IPS-15b (cell line): ENCODE measurements at regions not wholly inside any gene's neighbourhood (a gene's known extent, or its start where the extent isn't known, plus 50 kb on each side); places are given as distances from the start of the nearest gene placed in this dataset.

Source experiments
- H3K27me3 ChIP-seq: one replicate; pipeline ENCODE4 v1.6.1; 2013; ENCODE audit warnings: low read length; ENCODE audit not compliant: control insufficient read depth, insufficient read depth
- H3K36me3 ChIP-seq: one replicate; pipeline ENCODE4 v1.6.1; 2013; ENCODE audit warnings: low read length; ENCODE audit not compliant: control insufficient read depth, insufficient read depth
- H3K4me1 ChIP-seq: one replicate; pipeline ENCODE4 v1.6.1; 2013; ENCODE audit warnings: mild to moderate bottlenecking, low read length; ENCODE audit not compliant: control insufficient read depth, insufficient read depth
- H3K4me3 ChIP-seq: one replicate; pipeline ENCODE4 v1.5.1; 2013; ENCODE audit warnings: low read depth, low read length
- H3K9ac ChIP-seq: one replicate; pipeline ENCODE4 v1.6.1; 2013; ENCODE audit warnings: low read depth, mild to moderate bottlenecking, low read length
- H3K9me3 ChIP-seq: one replicate; pipeline ENCODE4 v1.6.1; 2013; ENCODE audit warnings: mild to moderate bottlenecking, low read length; ENCODE audit not compliant: control insufficient read depth, insufficient read depth

DNA sequence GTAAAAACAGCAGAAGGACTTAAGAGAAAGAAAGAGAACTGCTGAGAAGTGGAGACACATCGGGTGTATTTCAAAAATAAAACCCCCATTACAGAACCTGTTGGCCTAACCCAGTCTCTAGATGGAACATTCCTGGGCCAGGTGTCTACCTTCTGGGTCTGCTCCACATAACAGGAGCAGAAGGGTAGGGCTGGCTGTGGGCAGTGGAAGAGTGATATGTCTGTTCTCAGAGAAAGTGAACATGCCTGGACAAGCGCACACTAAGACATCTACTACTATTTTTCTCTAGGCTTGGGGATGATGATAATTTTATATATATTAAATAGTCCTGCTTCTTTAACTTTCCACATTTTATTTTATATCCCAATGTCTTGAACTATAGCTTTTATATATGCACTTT is 267.1 kb downstream of the TBC1D4 start:
- Histone ChIP-seq H3K36me3 (no peaks in the 10 kb centered on the region), H3K27me3 (no peaks in the 10 kb centered on the region), H3K9me3 (no peaks in the 10 kb centered on the region), H3K9ac (no peak overlapping the region), H3K4me1 (no peaks in the 10 kb centered on the region), H3K4me3 (no peak overlapping the region)

DNA sequence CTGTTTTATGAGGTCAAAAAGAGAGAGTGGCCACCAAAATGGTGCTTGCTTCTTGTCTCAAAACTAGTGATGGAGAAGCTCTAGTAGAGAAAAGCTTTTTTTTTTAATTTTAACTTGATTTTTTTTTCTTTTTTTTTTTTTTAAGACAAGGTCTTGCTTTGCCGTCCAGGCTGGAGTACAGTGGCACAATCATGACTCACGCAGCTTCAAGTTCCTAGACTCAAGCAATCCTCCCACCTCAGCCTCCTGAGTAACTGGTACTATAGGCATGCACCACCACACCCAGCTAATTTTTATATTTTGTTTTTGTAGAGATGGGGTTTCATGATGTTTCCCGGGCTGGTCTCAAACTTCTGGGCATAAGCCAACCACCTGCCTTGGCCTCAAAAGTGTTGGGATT is 279.0 kb downstream of the TBC1D4 start:
- Histone ChIP-seq H3K4me1 (no peaks in the 10 kb centered on the region), H3K27me3 (no peaks in the 10 kb centered on the region)

GRCh38 chr13:75197803-75198202 is 284.2 kb downstream of the TBC1D4 start:
- Histone ChIP-seq H3K4me3 (no peak overlapping the region), H3K4me1 (peaks cover 3% of the 10 kb centered on the region), H3K36me3 (no peaks in the 10 kb centered on the region), H3K9ac (no peak overlapping the region), H3K27me3 (no peaks in the 10 kb centered on the region), H3K9me3 (no peaks in the 10 kb centered on the region)

More for the DNA sequence above, 279.0 kb downstream of the TBC1D4 start:
- H3K4me3 ChIP-seq = no peak overlapping the region
- no peaks in the 10 kb centered on the region for H3K36me3 ChIP-seq
- H3K9me3 ChIP-seq = no peaks in the 10 kb centered on the region
- no peak overlapping the region for H3K9ac ChIP-seq

- Histone ChIP-seq H3K36me3 (no peaks in the 10 kb centered on the region), H3K27me3 (no peaks in the 10 kb centered on the region), H3K4me1 (peaks cover 3% of the 10 kb centered on the region), H3K9me3 (no peaks in the 10 kb centered on the region), H3K4me3 (no peak overlapping the region), H3K9ac (no peak overlapping the region)
These were observed 285.7 kb downstream of the TBC1D4 start for GRCh38 chr13:75196147-75196837.

GRCh38 chr13:75195495-75196146 is 286.3 kb downstream of the TBC1D4 start:
- no peak overlapping the region for H3K4me3 ChIP-seq
- no peak overlapping the region for H3K9ac ChIP-seq
- no peaks in the 10 kb centered on the region for H3K36me3 ChIP-seq
- H3K9me3 ChIP-seq = no peaks in the 10 kb centered on the region
- H3K4me1 ChIP-seq = peaks cover 3% of the 10 kb centered on the region
- H3K27me3 ChIP-seq = no peaks in the 10 kb centered on the region

DNA sequence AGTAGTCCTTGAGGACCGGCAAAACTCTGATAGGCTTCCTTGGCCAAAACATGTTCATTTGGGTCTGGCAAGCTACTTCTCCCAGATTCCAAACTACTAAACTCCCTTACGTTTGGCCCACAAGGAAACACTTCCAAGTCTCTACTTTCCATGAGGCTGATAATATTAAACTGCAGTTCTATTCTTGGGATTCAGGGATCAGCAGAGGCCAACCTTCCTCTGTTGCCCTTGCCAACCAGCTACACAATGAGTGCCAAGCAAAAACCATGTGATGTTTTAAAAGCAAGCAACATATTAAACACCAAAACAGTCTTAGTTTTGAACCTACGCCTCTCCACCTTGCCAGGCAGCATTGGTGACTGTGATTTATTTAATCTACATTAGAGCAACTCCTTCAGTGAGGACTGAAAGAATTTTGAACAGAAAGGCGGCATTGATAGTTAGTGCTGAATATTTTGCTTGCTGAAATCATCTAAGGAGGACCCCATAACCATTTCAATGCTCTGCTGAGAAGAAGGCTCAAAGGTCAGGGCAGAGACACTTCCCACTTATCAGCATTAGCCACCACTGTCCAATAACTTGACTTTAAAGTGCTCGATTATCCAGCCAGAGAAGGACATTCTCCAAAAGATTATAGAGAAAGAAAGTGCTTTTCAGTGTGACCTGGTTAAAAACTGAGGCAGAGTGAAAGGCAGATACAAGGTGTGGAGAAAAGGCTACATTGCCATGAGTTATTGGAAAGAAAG is 287.1 kb downstream of the TBC1D4 start:
- Histone ChIP-seq H3K9ac (no peak overlapping the region), H3K27me3 (no peaks in the 10 kb centered on the region), H3K4me3 (no peak overlapping the region), H3K9me3 (no peaks in the 10 kb centered on the region), H3K36me3 (no peaks in the 10 kb centered on the region), H3K4me1 (peaks cover 3% of the 10 kb centered on the region)

DNA sequence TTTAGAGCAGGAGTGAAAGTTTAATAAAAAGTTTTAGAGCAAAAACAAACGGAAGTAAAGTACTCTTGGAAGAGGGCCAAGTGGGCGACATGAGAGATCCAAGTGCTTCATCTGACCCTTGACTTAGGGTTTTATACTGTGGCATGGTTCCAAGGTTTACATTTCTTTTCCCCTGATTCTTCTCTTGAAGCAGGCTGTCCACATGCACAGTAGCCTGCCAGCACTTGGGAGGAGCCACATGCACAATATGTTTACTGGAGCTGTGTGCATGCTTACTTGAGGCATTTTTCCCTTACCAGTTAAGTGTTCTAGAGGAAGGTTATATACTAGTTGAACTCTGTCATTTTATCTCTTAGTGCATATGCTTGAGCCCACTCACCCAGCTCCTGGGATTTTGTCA is 295.6 kb downstream of the TBC1D4 start:
- Histone ChIP-seq H3K9me3 (no peaks in the 10 kb centered on the region), H3K36me3 (no peaks in the 10 kb centered on the region), H3K27me3 (no peaks in the 10 kb centered on the region), H3K9ac (no peak overlapping the region), H3K4me3 (no peak overlapping the region), H3K4me1 (no peaks in the 10 kb centered on the region)

- Histone ChIP-seq H3K4me1 (no peaks in the 10 kb centered on the region), H3K9me3 (no peaks in the 10 kb centered on the region), H3K27me3 (no peaks in the 10 kb centered on the region), H3K36me3 (no peaks in the 10 kb centered on the region), H3K4me3 (no peak overlapping the region), H3K9ac (no peak overlapping the region)
These were observed 300.1 kb downstream of the TBC1D4 start for GRCh38 chr13:75181906-75182305.

DNA sequence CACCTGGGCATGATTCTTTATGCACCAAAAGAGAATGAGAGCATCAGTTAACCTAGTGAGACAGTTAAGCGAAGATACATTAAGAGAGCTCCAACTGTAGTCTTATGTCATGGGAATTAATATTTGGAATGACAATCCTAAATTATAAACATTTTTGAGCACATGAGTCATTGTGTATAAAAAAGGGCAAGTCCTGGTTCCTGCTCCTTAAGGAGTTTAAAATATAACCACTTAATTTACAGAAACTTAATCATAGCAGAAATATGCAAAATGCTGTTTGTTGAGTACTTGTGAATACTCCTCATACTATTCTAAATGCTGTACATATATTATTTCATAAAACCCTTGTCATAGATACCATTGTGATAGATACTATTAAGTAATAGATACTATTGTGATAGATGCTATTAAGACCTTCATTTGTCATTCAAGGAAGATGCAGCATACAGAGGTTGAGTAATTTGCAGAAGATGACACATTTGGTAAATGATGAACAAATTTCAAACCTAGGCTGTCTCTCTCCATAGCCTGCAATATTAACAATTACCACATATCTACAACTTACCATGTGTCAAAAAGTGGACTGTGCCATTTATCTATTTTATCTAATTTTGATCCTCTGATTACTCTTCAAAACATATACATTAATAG is 301.0 kb downstream of the TBC1D4 start:
- no peaks in the 10 kb centered on the region for H3K36me3 ChIP-seq
- H3K27me3 ChIP-seq = no peaks in the 10 kb centered on the region
- H3K4me1 ChIP-seq = no peaks in the 10 kb centered on the region
- no peak overlapping the region for H3K4me3 ChIP-seq
- H3K9me3 ChIP-seq = no peaks in the 10 kb centered on the region
- H3K9ac ChIP-seq = no peak overlapping the region

- Histone ChIP-seq H3K4me1 (no peaks in the 10 kb centered on the region), H3K27me3 (no peaks in the 10 kb centered on the region), H3K9me3 (no peaks in the 10 kb centered on the region), H3K36me3 (no peaks in the 10 kb centered on the region), H3K4me3 (no peak overlapping the region), H3K9ac (no peak overlapping the region)
These were observed 303.5 kb downstream of the TBC1D4 start for GRCh38 chr13:75178436-75178835.

GRCh38 chr13:75175575-75175974 is 306.4 kb downstream of the TBC1D4 start:
- Histone ChIP-seq H3K9ac (no peak overlapping the region), H3K9me3 (no peaks in the 10 kb centered on the region), H3K27me3 (no peaks in the 10 kb centered on the region), H3K36me3 (no peaks in the 10 kb centered on the region), H3K4me3 (no peak overlapping the region), H3K4me1 (no peaks in the 10 kb centered on the region)
